Daoy (cell line): ENCODE measurements at regions not wholly inside any gene's neighbourhood (a gene's known extent, or its start where the extent isn't known, plus 50 kb on each side); places are given as distances from the start of the nearest gene placed in this dataset.
A peak's percentile ranks its signal among the peaks of the same experiment; 100 is the strongest.

Experiments
- DNase-seq: peaks from one replicate; pipeline ENCODE4 v3.0.0-alpha.2; 2015; ENCODE audit warnings: low read depth

DNA sequence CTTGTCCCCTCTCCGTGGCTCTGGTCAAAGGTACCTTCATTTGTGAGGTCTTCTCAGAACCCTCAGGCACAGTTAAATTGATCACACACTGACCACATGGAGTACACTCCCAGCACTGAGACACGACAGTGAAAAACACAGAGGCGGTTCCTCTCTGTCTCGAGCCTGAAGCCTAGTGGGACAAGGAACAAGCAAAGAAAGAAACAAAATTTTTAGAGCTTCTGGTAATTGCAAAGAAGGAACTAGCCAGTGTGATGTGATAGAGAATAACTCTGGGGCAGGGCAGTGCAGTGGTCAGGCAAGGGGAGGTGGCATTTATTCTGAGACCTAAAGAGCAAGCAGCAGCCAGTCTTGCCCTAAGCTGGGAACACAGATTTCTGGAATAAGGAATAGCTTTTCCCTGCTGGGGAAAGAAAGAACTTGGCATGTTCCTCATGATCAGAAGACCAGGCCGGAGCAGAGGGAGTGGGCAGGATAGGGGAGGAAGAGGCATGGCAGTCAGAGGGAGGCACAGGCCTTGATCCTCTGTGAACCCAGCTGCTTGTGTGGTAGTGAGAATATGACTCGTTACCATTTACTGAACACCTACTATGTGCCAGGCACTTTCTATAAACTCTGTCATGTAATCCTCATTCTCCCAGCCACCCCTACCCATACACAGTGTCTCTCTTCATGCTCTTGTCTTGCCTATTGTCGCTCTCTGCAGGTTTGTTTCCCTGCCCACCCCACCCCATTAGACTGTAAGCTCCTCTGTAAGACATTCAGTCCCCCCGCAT, 262.3 kb upstream of the HES1 start:
- no peak for DNase-seq

DNA sequence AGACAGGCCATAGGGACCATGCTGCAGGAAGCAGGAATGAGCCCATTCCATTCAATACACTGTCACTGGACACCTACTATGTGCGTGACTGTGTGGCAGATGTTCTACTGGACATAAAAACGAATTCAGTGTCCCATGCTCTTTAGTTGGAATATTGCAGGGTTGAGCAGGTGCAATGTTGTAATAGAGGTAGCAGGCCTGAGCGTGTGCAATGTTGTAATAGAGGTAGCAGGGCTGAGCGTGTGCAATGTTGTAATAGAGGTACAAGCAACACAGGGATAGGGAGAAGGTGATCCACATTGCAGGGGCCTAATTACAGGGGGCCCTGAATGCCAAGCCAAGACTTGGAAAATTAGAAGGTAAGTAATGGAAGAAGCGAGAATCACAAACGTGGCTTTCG, 261.4 kb upstream of the HES1 start:
- no peak for DNase-seq

DNA sequence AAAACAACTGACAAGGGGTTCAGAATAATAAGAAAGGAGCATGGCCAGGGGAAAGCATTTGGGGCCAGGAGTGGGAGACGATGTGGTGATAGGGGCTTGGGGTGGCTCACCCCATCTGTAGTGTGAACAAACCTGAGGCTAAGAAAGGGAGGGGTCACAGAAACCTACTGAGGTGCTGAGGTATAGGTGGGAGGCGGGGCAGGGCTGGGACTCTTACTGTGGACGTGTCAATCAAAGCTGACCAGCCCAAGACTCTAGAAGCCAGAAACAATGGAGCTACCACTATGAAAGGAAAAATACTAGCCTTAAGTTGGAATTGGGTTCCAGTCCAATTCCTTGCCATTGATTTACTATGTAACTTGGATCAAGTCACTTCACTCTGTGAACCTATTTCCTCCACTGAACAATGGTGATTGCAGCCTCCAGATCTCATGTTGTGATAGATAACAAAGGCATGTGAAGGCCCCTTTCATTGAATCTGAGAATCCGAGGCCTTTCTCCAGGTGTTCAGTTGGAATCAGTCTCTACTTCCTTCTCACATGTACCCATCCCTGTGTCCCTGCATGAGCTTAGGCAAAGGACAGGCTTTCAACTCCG, 260.9 kb upstream of the HES1 start:
- no peak for DNase-seq

DNA sequence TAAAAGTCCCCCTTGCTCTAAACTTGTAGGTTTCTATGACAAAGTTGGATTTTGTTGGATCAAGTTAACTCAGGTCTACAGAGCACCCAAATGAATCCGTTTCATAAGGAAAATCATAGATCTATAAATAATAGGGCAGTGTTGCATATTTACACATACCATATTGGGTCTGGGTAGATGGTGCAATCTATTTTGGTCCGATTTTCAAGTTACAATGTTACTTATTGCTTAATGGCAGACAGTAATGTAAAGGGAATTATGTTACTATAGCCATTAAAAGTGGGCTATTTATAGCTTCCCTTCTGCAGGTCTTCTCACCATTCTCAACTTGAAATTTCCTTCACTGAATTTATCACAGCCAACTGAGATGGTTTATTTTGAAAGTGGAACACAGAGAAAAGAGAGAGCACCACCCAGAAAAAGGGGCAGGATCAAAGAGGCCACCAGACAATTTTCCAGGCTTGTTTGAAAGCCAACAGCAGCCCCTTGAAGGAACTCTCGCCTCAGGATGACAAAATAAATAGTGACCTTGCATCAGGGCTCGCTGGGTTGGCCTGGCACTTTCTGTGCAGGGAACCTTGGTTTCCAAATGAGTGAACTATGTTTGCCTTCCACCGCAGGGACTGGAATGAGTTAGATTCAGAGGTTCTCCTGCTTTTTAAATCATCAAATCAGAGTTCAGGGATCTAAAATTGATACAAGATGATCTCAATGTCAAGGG, 260.2 kb upstream of the HES1 start:
- DNase-seq = no peak

DNA sequence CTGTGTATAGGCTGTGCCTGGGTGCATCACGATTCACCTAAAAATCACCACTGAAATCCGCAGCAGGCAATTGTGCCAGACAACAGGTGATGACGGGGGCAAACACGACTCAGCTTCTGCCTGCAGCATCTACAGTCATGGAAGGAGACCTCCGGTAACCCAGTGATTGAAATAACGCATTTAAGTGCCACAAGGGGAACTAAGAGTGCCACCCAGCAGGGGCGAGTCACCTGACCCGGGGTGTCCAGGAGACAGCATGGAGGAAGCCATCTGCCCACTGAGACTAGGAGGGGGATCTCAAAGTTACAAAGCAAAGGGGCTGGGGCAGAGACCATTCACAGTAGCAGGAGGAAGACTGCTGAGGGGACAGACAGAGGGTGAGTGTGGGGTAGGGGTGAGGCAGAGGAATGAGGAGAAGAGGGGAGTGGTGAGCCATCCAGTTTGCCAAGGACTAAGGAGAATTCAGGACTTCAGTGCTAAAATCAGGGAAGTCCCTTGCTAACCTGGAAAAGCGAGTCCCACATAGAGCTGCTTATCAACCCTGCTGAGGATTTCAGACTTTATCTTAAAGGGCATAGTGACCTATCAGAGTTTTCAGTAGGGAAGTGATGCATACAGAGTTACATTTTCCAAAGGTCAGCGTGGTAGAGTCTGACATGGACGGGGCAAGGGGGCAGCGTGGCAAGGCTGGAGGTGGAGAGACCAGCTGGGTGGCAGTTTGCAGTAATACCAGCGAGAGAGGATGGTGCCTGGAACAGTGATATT, 256.7 kb upstream of the HES1 start:
- no peak for DNase-seq

DNA sequence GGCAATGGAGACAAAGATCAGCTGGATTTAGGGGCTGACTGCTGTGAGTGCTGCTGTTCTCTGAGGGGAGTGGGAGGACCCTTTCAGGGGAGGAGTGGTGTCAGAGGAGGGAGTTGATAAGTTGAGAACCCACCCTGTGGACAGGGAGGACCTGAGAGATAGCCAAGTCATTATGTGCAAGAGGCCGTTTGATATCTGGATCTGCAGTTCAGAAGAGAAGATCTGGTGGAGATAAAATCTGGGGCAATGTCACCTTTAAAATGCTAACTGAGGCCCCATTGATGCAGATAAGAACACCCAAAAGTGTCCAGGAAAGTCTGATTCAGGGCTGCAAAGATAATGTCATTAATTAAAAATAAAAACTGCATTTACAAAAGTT, 256.1 kb upstream of the HES1 start:
- no peak for DNase-seq

DNA sequence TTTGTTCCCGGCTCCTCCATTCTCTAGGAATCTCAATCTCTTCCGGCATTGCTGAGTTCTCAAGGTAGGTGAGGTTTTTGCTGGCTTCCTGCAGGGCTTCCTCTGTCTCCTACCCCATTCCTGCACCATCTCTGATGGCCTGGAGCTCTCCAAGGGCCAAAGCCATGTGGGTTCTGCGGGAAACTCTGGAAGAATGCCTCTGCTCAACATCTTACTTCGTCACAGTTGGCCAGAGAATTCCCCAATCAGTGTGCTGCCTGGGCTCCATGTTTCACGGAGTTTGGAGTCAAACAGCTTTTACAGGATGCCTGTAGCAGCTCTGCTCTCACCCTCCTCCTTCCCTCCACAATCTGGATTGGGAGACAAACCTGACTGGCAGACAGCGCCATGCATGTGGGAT, 253.9 kb upstream of the HES1 start:
- DNase-seq = no peak

DNA sequence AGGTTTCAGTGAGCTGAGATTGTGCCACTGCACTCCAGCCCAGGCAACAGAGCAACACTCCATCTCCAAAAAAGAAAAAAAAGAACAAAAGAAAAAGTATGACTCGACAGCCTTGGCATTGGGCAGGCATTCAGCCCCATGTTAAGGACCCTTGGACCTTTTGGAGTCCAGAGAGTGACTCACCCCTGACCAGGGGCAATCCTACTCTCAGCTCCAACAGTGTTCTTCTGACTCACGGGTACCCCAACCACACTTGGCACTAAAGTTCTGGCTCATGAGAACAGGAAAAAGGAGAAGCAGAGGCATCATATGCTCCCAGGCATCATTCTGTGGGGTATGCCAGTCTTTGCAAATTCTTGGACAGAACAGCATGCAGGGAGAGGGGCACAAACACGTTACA, 252.4 kb upstream of the HES1 start:
- peak; percentile 70 for DNase-seq

DNA sequence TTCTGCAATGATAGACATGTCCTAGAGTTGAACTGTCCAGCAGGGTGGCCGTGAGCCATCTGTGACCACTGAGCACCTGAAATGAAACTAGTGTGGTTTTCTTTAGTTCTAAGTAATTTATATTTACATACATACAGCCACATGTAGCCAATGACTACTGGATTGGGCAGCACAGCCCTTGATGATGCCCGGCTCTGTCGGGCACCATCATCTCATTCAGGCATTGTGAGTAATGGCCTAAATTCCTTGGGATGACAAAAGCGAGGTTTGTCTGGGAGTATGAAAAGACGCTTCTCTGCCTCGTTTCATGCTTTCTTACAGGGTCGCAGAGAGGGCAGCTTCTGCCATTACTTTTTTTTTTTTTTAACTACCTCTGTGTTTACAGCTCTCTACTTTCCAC, 251.9 kb upstream of the HES1 start:
- DNase-seq = peak; percentile 30

DNA sequence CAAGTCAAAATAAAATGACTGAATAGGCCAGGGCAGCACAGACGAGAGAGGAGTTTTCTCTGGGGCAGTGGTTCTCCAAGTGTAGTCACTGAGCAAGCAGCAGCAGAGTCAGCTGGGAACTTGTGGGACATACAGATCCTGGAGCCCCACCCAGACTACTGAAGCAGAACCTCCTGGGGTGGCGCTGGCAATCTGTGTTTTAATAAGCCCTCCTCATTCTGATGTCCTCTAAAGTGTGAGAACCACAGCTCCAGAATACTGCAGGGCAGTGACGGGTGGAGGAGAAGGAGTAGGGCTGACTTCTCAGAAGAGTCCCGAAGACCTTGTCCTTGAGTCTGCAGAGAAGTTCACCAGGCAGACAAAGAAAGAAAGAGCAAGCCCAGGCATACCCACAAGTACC, 251.3 kb upstream of the HES1 start:
- DNase-seq = no peak

DNA sequence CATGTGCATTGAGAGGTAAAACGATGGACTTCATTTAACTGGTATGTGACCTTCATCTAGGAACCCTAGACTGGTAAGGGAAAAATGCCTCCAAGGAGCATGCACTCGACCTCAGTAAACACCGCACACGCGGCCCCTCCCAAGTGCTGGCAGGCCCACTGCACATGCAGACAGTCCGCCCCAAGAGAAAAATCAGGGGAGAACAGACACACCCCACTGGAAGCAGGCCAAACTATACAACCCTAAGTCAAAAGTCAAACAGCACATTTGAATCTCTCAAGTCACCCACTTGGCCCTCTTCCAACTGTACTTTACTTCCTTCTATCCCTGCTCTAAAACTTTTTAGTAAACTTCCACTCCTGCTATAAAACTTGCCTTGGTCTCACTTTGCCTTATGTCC, 250.1 kb upstream of the HES1 start:
- DNase-seq = no peak

DNA sequence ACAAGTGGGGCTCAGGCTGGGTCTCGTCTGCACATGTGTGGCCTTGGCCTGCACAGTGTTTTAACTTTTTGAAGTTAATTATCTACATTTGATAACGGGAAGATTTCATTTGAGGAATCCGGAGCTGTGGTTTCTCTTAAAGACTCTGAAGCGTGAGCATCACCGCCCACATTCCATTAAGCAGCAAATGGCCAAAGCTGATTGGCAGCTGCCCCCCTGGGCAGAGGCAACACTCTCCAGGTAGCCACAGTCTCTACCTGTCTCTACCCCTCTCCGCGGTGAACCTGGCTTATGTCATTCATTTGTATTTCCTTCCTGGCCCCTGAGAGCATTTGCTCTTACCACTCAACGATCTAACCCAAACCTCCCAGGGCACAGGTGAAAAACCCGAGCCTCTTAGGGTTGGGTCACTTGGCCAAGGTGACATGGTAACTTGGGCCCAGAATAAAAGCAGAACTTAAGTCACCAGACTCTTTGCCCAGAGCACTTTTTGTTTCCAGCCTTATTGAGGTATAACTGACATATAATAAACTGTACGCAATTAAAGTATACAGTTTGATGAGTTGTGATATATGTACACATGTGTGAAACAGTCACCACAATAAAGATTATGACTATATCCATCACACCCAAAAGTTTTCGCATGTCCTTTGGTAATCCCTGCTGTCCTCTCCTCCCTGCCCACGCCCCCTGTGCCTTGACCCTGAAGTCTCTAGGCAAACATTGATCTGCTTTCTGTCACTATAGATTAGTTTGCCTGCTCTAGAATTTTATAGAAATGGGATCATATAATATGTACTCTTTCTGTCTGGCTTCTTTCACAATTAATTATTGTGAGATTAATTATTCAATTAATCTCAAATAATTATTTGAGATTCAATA, 245.7 kb upstream of the HES1 start:
- DNase-seq = no peak

DNA sequence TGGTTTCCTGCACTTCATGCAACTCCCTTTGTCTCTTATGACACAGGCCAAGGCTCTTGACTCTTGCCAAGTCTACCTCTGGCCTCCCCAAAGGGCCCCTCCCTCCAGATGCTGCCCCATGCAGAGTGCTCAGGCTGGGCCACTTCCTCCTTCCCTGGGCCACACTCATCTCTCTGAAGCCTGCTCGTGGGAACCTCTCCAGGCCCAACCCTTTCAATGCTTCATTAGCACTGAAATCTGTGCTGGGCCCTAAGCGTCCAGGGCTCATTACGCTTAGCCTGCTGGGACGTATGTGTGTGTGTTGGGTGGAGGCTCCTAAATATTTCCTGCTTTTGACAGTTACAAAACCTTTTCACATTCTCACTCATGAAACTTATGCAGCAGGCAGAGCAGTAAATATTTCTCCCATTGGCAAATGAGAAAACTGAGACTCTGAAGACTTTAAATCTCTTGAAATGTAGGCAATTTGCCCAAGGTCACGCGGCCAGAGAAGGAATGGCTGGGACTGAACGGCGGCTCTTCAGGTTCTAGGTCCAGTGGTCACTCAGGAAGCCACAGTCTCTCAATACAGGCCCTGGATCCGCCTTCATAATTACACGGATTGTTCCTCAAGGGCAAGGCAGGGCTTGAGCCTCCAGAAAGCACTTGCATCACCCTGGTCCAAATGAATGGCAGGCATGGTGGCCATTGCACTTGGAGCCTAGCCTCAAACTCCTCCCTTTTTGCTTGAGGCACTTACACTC, 241.7 kb upstream of the HES1 start:
- DNase-seq = peak; percentile 92

DNA sequence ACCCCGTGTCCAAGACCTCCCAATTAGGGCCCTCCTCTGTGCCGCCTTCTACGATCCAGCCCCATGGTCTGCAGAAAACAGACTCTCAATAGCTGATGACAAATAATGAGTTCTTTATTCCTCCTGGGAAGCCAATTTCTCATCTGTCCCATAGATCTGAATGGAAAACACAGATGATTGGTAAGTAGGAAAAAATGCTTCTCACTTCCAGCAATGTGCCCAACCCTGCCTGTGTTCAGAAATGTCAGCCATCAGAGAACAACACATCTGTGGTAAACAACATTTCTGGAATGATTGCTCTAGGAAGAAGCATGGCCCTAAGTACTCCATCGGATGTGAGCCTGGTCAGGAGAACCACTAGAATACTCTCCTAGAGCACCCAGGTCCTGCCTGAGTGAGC, 240.5 kb upstream of the HES1 start:
- no peak for DNase-seq

DNA sequence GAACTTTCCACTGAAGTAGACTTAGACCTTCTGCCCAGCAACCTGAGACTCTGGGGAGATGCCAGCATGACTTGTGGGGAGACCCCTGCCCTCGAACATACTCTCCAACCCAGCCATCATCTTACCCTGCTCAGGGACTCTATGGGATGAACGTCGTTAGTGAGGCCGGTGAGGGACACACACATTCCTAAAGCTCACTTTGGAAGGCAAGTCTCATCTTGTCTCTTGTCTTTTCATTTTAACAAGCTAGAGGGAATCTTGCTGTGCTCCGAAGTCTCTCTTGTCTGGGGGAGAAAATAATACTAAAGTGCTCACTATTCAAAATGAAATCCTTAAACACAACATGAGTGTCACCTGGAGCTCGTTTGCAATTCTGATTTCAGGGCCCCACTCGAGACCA, 239.5 kb upstream of the HES1 start:
- DNase-seq = no peak

DNA sequence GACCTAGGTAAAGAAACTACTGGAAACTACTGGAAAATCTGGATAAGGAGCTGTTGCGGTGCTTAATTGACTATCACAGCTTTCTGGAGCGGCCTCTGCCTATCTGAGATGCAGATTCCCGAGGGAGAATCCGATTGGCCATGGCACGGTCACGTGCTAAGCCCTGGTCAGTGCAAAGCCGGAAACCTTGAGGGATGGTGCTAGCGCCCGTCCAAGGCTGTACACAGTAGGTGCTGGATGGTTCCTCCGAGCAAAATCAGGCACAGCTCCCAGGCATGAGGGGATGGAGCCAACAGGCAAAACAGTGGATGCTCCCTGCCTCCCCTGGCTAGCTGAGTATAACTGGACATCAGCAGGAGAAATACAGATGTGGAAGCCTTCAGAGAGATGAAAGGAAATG, 238.7 kb upstream of the HES1 start:
- DNase-seq = no peak

DNA sequence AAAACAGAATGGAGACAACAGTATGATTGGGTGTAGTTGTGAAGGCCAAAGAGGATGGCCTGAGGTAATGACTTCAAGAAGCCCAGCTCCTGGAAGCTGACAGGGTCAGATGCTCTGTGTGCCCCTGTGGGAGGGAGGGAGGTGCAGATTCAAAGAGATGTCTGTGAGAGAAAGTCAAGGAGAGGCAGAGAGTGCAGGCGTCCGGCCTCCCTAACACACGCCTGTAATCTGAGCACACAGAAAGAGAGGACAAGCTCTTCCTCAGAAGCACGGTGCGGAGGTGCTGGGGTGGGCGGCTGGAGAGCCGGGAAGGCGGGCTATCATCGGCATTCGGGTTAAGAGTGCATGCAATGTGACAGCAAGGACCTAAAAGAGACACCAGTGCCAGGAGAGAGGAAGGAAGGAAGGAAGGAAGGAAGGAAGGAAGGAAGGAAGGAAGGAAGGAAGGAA, 238.2 kb upstream of the HES1 start:
- DNase-seq = no peak

DNA sequence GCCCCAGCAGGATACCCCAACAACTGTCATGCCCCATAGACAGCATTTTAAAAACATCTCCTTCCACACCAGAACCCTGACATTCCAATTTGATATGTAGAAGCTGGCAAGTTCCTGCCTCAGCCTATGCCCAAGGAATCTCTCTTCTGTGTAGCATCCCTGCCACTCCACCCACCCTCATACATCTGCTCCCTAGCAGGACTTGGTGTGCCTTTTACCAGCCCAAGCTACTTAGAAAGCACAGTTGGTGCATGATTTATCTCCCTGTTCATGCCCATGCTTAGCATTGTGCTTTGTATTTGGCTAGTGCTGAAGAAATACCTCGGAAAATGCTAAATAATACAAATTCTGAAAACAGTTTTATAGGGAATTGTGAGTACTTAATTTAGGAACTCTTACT, 236.9 kb upstream of the HES1 start:
- no peak for DNase-seq

DNA sequence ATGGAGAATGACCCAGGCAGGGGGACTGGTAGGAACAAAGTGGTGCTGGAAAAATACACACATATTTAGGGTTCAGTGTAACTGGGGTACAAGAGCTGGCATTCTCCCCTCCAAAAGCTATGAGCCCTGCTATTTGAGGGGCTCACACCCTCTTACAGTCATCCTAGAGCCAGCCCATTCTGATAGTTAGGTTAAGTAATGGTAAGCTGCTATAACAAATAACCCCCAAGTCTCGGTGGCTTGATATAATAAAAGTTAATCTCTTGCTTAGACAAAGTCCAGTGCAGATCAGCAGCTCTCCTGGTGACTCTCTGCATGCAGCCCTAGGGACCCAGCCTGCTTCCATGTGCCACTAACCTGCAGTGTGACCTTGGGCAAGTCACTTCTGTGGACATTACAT, 234.9 kb upstream of the HES1 start:
- no peak for DNase-seq

DNA sequence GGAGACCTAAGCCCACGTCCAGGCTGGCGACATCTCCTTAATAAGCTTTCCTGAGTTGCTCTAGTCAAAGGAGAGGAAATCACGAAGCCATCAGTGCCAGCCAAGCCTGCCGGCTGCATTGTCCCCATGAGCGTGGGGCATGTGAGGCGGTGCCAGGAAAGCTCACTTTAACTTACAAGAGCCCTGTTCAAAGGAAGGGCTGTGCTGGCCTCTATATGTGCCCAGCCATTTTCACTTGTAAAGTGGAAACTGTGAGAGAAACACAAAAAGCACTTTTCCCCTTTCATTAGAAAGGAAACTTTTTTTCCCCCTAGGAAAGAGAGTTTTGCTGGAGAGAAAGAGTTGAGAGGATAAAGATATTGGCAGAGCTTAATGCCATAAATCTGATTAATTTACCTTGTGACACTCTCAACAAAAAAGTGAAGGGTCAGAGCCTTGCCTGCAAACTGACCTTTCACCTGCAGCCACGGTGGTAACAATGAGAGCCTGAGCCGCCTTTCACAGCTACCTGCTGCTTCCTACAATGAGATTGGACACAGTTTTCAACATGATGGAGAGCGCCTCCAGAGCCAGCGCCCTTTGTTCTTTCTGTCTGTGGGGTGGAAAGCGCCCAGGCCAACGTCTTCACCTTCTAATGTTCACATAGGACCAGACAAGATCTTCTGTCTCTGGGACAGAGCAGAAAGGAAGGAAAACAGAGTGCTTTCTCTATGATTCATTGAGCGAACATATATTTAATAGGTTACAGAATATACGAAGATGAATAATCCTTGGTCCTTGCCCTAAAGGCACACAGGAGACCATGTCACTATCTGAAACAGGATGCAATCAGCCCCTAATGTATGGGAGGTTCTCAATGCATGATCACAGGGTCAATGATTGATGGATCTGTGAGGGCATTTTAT, 233.1 kb upstream of the HES1 start:
- no peak for DNase-seq
